Middle frontal gyrus (tissue), 1 donor: ENCODE measurements at regions not wholly inside any gene's neighbourhood (a gene's known extent, or its start where the extent isn't known, plus 50 kb on each side); places are given as distances from the start of the nearest gene placed in this dataset.

ENCODE experiments used
- DNase-seq: peaks from one replicate; pipeline ENCODE4 v3.0.0-alpha.2; 2015; ENCODE audit warnings: low spot score; ENCODE audit errors: extremely low spot score

DNA sequence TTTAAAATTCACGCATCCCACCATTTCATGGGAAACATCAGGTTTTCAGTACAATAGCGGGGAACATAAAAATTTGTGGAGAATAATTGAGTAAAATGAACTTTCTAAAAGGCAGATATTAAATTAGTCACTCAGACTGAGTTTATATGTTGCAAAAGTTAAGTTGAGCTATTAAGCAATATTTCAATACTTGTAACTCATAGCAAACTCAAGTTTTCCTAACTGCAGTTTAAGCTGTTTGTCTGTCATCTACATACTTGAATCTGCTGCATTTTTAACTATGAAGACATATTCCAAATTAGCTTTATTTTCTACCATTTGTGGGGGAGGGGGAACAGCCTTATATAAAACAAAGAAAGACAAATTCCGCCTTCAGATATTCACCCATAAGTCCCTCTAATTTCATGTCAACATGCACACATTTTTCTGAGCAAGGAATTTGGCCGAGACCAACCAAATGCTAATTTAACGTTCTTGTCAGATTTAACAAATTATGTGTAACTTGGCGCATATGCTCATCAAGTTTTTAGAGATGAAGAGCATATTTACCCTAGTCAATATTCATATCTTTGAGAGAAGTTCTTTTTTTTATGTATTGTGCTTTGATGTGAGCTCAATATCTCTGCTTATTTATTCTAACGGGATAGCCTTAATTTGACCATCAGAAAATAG, 462.9 kb downstream of the TXNL1 start:
- DNase-seq: no peak

DNA sequence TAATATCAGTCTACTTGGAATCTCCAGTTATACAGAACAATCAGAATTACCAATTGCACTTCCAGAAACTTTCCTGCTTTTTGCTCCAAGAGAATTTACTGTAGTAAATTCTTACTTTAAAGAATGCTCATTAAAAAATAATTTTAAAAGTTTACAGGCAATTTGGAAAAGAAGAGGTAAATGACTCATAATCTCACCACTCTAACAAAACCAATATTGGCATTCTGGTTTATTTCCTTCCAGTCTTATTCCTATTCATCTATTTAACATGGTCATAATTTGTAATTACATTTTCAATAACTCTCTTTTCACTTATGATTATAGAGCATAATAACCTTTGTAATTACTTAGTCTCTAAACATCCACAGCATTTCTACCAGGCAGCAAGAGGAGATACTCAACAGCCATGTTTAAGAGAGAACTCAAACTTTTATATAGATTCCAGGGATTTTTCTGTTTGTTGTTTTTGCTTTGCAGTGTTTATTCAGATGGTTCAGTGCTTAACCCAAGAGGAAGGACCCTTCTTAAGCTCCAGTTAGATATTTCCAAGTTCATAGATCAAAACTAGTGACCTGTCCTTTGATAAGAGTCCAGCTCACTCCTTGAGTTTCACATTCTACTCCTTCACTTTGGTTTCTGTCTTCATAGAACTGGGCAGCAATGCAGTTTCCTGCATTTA, 464.7 kb downstream of the TXNL1 start:
- no peak for DNase-seq

DNA sequence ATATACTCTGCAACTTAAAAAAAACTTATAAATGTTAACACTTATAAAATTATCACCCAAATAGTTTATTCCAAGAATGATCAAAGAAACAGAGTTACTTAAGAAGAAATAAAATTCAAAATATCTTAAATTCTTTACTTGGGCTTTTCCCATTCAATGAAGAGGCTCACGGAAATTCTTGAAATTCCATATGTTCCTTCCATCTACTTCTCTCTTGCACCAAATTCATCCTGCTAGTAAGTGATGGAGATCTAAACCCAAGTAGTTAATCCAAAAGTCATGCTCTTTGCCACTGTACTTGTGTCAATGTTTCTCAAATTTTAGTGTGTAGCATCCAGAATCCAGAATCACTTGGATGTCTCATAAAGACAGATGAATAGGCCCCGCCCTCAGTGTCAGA, 465.9 kb downstream of the TXNL1 start:
- DNase-seq: no peak

- no peak for DNase-seq
Observed at GRCh38 chr18:56171848-56172247, 466.5 kb downstream of the TXNL1 start.

DNA sequence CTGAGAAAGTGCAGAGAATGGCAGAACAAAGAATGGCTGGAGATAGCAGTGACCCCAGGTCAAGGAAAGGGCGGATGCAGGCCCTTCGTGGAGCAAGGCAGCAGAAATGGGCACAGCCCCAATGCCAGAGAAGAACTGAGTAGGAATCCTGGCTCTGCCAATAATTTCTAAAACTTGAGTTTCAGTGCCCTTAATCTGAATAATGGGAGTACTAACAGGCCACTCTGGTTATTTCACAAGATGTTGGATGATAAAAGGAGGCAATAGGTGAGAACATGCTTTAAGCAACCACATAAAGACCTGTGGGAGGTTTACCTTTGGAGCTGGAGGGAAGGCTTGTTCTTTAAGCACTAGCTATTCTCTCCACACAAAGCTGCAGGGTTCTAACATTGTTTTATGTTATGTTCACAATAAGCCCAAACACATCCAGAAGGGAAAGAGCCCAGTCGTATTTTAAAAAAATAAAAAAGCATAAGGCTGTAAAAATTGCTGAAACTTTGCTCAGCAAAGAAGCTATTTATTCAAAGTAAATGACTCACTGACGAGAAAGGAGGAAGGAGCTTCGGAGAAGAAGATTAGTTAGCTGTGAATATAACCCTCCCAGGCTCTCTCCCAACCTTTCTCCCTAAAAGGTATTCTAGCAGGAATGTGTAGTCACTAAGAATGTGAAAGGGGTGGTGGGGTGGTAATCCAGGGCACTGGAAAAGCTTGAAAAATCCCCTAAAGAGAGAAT, 470.2 kb downstream of the TXNL1 start:
- no peak for DNase-seq

DNA sequence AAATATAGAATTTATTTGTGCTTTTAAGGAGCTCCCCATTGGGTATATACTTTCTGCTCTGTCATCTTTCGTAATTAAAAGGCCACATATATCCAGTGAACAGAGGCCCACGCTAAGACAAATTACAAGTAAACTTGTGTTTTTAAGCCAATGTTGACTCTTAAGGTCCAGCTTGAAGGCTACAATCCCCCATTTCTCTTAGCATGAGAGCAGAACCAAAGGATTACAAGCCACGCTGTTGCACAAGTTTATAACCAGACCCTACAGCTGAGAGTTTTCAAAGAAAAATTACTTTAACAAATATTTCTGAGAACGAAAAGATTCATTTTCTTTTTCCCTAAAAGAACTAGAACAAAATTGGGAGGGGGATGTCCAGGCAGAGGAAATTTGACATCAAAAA, 471.0 kb downstream of the TXNL1 start:
- no peak for DNase-seq

DNA sequence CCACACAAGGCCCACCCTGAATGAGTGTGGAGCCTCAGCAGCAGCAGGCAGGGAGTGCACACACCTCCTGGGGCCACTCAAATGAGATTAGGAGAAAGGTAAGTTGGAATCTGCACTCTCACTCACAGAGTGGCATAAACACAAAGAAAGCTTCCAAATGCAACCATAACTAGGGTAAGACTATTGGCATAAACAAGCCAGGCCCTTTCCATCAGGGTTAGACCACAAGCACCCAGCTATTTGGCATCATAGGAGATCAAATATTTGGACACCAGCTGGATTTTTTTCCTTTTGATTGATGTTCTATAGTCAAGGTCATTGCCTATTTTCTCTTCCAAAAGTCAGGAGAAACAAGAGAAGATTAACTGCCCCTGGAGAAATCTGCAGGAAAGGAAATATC, 471.5 kb downstream of the TXNL1 start:
- no peak for DNase-seq

- no peak for DNase-seq
Observed at GRCh38 chr18:56165601-56166355, 472.6 kb downstream of the TXNL1 start.

GRCh38 chr18:56162311-56163265, 475.8 kb downstream of the TXNL1 start:
- no peak for DNase-seq

GRCh38 chr18:56161566-56162260, 476.7 kb downstream of the TXNL1 start:
- no peak for DNase-seq

DNA sequence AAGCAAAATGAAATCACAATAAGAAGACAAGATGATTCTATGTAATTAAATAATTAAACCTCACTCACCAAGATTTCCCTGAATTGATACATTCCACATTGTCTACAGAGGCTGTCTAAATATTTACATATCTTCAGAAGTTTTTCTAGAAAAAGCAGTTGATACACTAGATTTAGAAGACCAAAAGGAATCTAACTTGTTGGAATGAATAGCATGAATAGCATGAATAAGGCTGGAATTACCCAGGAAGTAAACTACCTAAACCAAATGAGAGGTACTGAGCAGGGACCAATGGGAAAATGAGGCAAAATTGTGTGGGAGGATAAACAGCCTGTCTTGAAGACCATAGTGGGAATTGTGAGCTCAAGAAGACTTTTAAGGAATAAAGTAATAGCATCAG, 479.7 kb downstream of the TXNL1 start:
- no peak for DNase-seq

DNA sequence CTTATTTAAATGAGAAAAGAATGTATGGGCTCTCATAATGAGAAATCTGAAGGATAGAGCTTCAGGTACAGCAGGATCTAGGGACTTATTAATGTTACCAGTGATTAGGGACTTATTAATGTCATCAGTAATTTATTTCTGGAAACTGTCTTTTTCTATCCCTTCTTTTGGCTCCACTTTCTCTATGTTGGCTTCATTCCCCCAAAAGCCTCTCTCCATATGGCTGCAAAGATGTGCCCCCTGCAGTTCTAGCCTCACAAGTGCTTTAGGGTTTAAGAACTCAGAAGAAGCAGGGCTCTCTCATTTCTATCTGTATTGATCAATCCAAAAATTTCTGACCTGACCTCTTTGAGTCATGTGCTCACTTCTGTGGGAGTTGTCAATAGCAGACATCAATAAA, 480.9 kb downstream of the TXNL1 start:
- DNase-seq: no peak

DNA sequence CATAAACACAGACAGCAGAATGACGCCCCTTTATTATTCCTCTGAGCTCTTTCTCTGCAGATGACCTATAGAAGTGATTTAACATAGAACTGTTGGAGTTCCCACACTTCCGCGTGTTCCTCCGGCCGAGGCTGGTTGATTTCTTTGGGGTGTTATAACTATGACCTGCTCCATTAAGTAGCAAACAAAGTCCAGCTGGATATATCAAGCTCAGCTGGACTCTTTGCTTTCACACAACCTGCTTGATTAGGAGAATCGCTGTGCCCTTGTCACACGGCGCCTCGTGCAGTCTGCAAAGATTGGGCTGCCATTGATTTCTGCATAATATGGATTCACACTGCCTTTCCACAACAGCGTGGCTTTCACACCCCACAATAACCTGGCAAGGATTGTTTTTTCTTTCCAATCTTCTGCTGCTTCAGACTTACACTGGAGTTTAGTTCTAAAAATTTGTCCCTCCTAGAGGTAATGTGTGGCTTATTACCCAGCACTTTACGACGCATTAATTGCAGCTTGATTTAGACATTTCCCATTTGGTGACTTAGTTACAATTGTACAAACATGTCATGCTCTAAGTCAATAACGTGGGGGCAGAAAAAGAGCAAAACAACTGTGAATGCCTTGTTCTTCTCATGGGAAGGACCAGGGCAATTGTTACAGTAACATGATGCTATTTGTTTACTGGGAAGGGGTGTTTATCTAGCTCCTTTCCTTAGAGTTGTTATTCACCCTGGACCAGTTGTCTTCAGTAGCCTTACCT, 485.7 kb downstream of the TXNL1 start:
- no peak for DNase-seq

DNA sequence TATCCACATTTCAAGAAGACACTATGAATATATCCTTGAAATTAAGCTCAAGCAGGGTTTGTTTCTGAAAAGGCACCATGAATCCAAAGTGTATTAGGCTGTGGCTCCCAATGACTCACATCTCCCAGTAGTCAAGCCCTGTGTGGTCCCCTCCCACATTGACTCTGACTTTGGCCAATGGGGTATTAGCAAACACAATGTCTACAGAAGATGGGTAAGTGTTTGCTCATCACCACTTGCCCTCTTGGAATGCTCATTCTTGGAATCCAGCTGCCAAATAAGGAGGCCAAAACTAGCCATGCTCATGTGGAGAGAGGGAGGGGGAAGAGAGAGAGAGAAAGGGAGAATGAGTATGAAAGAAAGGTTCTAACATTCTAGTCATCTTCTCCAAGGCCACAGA, 490.0 kb downstream of the TXNL1 start:
- DNase-seq: no peak

DNA sequence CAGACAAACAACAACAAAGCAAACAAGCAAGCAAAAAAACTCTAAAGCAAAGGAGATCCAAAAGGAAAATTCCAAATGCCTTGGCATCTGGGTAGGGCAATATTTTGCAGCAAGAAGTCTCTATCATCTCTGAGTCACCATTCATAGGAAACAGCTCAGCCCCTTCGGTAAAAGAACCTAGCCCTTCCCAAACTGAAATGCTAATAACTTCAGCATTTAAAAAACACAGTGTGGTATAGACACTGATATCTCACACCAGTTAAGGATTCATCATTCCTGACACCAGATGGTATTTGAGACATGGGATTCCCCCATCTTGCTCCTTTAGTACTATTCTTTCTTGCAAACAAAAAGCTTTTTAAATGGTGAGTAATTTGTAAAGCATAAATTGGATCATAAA, 491.8 kb downstream of the TXNL1 start:
- no peak for DNase-seq

- no peak for DNase-seq
Observed at GRCh38 chr18:56142001-56142400, 496.4 kb downstream of the TXNL1 start.

DNA sequence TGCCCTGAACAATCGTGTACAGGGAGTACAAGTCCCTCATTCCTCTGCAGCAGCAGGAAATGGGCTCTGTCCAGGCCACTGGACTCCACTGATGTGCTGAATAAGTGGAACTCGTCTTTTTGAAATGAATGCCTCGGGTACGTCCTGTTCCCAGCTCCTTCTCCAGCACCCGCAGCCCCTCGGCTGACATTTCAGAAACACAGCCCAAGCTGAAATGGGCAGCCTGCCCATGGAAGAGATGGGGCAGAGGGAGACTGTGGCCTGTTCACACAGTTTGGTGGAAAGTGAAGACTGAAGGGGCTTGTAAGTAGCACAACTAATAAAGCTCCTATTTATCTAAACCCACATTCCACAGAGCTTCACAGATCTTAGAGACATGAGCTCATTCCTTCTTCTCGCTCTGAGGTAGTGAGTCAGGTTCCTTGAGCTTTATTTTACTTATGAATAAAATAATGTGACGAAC, 498.6 kb downstream of the TXNL1 start:
- no peak for DNase-seq

GRCh38 chr18:56139372-56139771, 499.0 kb downstream of the TXNL1 start:
- DNase-seq: no peak

GRCh38 chr18:56136105-56136504, 502.3 kb downstream of the TXNL1 start:
- no peak for DNase-seq
